IMR-90 (cell line): ENCODE measurements at regions not wholly inside any gene's neighbourhood (a gene's known extent, or its start where the extent isn't known, plus 50 kb on each side); places are given as distances from the start of the nearest gene placed in this dataset.
"Not testable (repeated sequence)": the region's sequence is repeated elsewhere in the genome, so short reads cannot be mapped to it uniquely, and the experiment has no call there.

Experiments
- ATAC-seq: fragments of 200-7000 bp; cut with Tn5 transposase; 2 replicates; pipeline ENCODE4 v1.9.1; 2020; ENCODE audit warnings: low read depth, mild to moderate bottlenecking, moderate library complexity
- BruUV-seq: library from RNA; stranded (reverse); fragments of 400-500 nt; replicated peaks from 2 replicates; lab custom pipeline; 2021; lab: Mats Ljungman, UMichigan
- CTCF ChIA-PET: fragments of 300-600 bp; formaldehyde crosslinking; extraction: SDS; loops from one replicate; lab custom pipeline; 2021; ENCODE audit warnings: antibody characterized with exemption; lab: Yijun Ruan, JAX
- POLR2A ChIA-PET: fragments of 300-600 bp; sonication (Branson Sonifier 250); formaldehyde crosslinking; loops from one replicate; lab custom pipeline; 2022; ENCODE audit warnings: antibody characterized with exemption; ENCODE audit not compliant: unreplicated experiment; lab: Charles Lee
- DNase-seq: peaks from one replicate; pipeline ENCODE4 v3.0.0; 2013
- H2AFZ ChIP-seq: replicated peaks from 2 replicates; pipeline ENCODE3; 2013; ENCODE audit warnings: low read length, mild to moderate bottlenecking; ENCODE audit not compliant: poor library complexity
- H2AK5ac ChIP-seq: 2 replicates; pipeline ENCODE4 v1.6.1; 2013; ENCODE audit warnings: low read depth, low read length, inconsistent platforms
- H2AK9ac ChIP-seq: replicated peaks from 2 replicates; pipeline ENCODE3; 2013; ENCODE audit warnings: mild to moderate bottlenecking, low read depth, low read length, moderate library complexity; ENCODE audit not compliant: poor library complexity
- H2BK120ac ChIP-seq: 2 replicates; pipeline ENCODE4 v1.6.1; 2013; ENCODE audit warnings: low read depth, low read length, inconsistent platforms
- H2BK15ac ChIP-seq: 3 replicates; pipeline ENCODE4 v1.6.1; 2013; ENCODE audit warnings: low read depth, low read length, inconsistent platforms
- H2BK20ac ChIP-seq: 2 replicates; pipeline ENCODE4 v1.6.1; 2013; ENCODE audit warnings: low read depth, mild to moderate bottlenecking, inconsistent platforms, low read length, moderate library complexity
- H2BK5ac ChIP-seq: 2 replicates; pipeline ENCODE4 v1.6.1; 2013; ENCODE audit warnings: mild to moderate bottlenecking, low read depth, low read length, inconsistent platforms; ENCODE audit not compliant: poor library complexity, severe bottlenecking
- H3K14ac ChIP-seq: replicated peaks from 2 replicates; pipeline ENCODE4 v1.6.1; 2013; ENCODE audit warnings: low read depth, low read length, inconsistent platforms
- H3K18ac ChIP-seq: 2 replicates; pipeline ENCODE4 v1.6.1; 2013; ENCODE audit warnings: low read depth, low read length, control low read depth
- H3K23ac ChIP-seq: 2 replicates; pipeline ENCODE4 v1.6.1; 2013; ENCODE audit warnings: low read depth, low read length, inconsistent platforms
- H3K27ac ChIP-seq: 2 replicates; pipeline ENCODE4 v1.5.1; 2013; ENCODE audit warnings: mild to moderate bottlenecking, control low read depth, low read length; ENCODE audit not compliant: insufficient read depth
- H3K27me3 ChIP-seq: 2 replicates; pipeline ENCODE4 v1.6.1; 2013; ENCODE audit warnings: low read length; ENCODE audit not compliant: control insufficient read depth, insufficient read depth
- H3K36me3 ChIP-seq: 2 replicates; pipeline ENCODE4 v1.6.1; 2013; ENCODE audit warnings: low read length, mixed read lengths; ENCODE audit not compliant: control insufficient read depth, insufficient read depth
- H3K4ac ChIP-seq: 2 replicates; pipeline ENCODE4 v1.6.1; 2013; ENCODE audit warnings: low read depth, low read length, inconsistent platforms
- H3K4me1 ChIP-seq: 2 replicates; pipeline ENCODE4 v1.6.1; 2013; ENCODE audit warnings: low read length, mixed read lengths; ENCODE audit not compliant: control insufficient read depth, insufficient read depth
- H3K4me2 ChIP-seq: 2 replicates; pipeline ENCODE4 v1.6.1; 2013; ENCODE audit warnings: low read depth, mild to moderate bottlenecking, control low read depth, low read length, moderate library complexity
- H3K4me3 ChIP-seq: 2 replicates; pipeline ENCODE4 v1.5.1; 2013; ENCODE audit warnings: low read depth, mild to moderate bottlenecking, control low read depth, low read length, moderate library complexity; ENCODE audit not compliant: insufficient read depth
- H3K56ac ChIP-seq: 2 replicates; pipeline ENCODE4 v1.6.1; 2013; ENCODE audit warnings: low read length, inconsistent platforms; ENCODE audit not compliant: insufficient read depth; ENCODE audit errors: extremely low read depth
- H3K79me1 ChIP-seq, 2 experiments: 2 replicates each; pipeline ENCODE4 v1.6.1; 2013; ENCODE audit warnings: low read length in 2 of 2, inconsistent platforms in 1 of 2, low read depth in 1 of 2
- H3K9ac ChIP-seq: 2 replicates; pipeline ENCODE4 v1.6.1; 2013; ENCODE audit warnings: low read depth, low read length, control low read depth
- H3K9me1 ChIP-seq: 2 replicates; pipeline ENCODE4 v1.6.1; 2013; ENCODE audit warnings: low read length, inconsistent platforms; ENCODE audit not compliant: insufficient read depth
- H3K9me3 ChIP-seq: 2 replicates; pipeline ENCODE4 v1.6.1; 2013; ENCODE audit warnings: low read length; ENCODE audit not compliant: control insufficient read depth, insufficient read depth
- H4K20me1 ChIP-seq: 2 replicates; pipeline ENCODE4 v1.6.1; 2013; ENCODE audit warnings: low read length, inconsistent platforms; ENCODE audit not compliant: insufficient read depth
- H4K5ac ChIP-seq: 2 replicates; pipeline ENCODE4 v1.6.1; 2013; ENCODE audit warnings: mild to moderate bottlenecking, low read depth, low read length, control low read depth
- H4K8ac ChIP-seq, 2 experiments: 2 replicates each; pipeline ENCODE4 v1.6.1; 2013; ENCODE audit warnings: low read depth in 2 of 2, low read length in 2 of 2, control low read depth in 1 of 2, inconsistent platforms in 1 of 2
- H4K91ac ChIP-seq: 2 replicates; pipeline ENCODE4 v1.6.1; 2013; ENCODE audit warnings: low read depth, low read length, inconsistent platforms; ENCODE audit not compliant: insufficient read depth
- WGBS, 2 experiments: methylation state at CpG; one replicate each; pipeline versions ENCODE4 v1.1.5 to v1.1.7; 2013; ENCODE audit warnings: missing lambda C conversion rate in 2 of 2; ENCODE audit not compliant: insufficient read length in 1 of 2; ENCODE audit errors: extremely low coverage in 2 of 2; 5-methylcytosine and 5-hydroxymethylcytosine counted together
- dilution Hi-C: fragments of 300-500 bp; cut with HindIII; formaldehyde crosslinking; loops from one replicate; pipeline ENCODE4 v1.14.3; 2018; ENCODE audit warnings: low sequenced_read_pairs; ENCODE audit not compliant: unreplicated experiment
- in situ Hi-C: fragments of 300-500 bp; cut with MboI; formaldehyde crosslinking; loops from 3 replicates; pipeline ENCODE4 v1.14.3; 2019; ENCODE audit warnings: low sequenced_read_pairs, inconsistent platforms, mixed read lengths
- intact Hi-C: fragments of 100-400 bp; cut with micrococcal nuclease; formaldehyde crosslinking; loops from 2 replicates; pipeline ENCODE4 v1.10.0; 2022

DNA sequence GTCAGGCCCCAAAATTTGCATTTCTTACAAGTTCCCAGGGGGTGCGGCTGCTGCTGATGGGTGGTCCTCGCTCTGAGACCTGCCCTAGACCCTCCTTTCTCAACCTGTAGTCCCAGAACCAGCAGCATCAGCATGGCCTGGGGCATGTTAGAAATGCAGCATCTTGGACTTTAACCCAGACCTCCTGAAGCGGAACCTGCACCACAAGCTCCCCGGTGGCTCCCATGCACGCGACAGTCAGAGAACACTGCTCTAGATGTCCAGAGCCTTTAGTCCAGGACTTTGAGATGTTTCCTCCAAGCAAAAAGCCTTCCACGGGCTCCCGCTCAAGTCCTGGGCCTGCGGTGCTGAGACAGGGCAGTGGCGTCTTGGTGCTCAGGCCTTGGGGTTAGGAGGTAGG lies 149.8 kb downstream of the SREK1 start:
- in situ Hi-C loops, H3K56ac ChIP-seq, H3K18ac ChIP-seq, H3K79me1 ChIP-seq, H3K4me1 ChIP-seq, H2BK120ac ChIP-seq, DNase-seq, H3K4ac ChIP-seq, H3K23ac ChIP-seq, H2BK15ac ChIP-seq, ATAC-seq, H3K4me2 ChIP-seq, H3K4me3 ChIP-seq, intact Hi-C loops, H2AK9ac ChIP-seq, H3K27me3 ChIP-seq, H3K14ac ChIP-seq, H4K8ac ChIP-seq, BruUV-seq, dilution Hi-C loops, CTCF ChIA-PET, H2AK5ac ChIP-seq, H4K20me1 ChIP-seq, H4K5ac ChIP-seq, H3K27ac ChIP-seq, H2BK5ac ChIP-seq, H4K91ac ChIP-seq, H3K9me1 ChIP-seq, H2BK20ac ChIP-seq, H3K9me3 ChIP-seq, H3K36me3 ChIP-seq, H2AFZ ChIP-seq, POLR2A ChIA-PET, H3K9ac ChIP-seq: not testable (repeated sequence)
- 100% methylated on average over 3 of the region's 10 CpGs; no CpG with 5 or more reads in 1 of the 2 experiments for WGBS, 2 experiments
